ENCODE measurements at regions not wholly inside any gene's neighbourhood (a gene's known extent, or its start where the extent isn't known, plus 50 kb on each side); places are given as distances from the start of the nearest gene placed in this dataset.

DNA sequence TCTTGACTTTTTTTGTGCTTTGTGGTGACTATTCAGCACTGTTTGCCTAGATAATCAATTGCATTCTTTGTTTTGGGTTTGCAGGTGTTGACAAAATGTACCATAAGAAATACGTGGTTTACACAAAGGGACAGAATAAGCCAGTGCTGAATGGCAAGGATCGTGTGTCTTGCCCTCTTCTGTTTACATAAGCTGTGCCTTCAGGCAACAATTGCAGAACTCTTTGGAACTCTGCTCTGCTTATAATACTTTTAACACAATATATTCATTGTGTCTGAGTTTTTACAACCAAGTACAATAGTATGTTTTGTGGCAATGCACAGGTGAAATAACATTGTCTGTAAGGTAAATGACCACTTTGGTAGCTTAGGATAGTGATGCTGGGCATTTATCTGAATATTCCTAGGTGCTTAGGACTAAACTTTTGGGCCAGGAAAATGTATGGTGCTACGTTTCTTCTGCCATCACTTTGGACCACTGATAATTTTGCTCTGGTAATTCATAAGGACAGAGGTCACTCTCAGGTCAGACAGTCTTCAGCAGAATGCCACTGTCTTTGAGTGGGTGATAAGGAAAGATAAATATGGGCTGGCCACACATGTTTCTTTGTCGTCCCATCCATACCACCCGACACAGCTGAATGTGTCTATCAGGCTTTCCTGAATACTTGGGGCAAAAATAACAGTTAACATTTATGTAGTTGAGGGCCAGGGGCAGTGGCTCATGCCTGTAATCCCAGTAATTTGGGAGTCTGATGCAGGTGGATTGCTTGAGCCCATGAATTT lies 344.6 kb upstream of the IMPG1 start:
- no peak for DNase-seq (ENCODE audit: low read depth)

DNA sequence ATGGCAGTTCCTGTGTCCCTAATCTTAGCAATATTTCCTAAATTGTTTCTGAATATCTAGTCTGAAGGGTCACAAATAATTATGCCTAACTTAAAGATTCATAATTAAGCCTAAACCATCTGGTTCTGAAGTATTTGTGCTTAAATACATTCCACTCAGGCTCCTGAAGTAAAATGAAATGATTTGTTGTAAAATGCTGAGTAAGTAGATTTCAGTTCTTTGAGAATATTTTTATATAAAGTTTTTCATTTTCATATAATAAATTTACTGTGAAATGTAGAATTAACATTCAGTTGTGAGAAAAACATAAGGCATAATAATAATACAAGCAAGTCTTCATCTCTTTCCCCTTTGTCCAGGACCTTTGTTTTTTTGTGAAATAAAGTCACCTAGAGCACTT lies 330.6 kb upstream of the IMPG1 start:
- no peak for DNase-seq (ENCODE audit: low read depth)

DNA sequence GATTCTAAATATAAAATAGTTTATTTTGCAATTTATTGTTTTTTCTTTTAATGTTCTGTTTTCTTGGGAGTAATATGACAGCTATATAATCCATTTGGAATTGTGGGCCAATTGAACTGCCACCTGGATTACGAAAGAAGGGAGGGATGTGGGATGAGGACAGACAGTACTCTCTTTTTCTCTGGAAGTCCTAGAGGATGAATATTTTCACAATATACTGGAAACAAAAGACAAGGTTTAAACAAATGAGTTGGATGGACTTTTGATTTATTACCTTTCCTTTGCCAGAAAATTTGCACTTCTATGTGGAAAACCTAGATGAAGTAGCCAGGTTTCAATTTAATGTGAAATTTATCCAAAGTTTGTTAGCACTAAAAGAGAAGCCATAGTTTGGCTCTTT lies 325.5 kb upstream of the IMPG1 start:
- no peak for DNase-seq (ENCODE audit: low read depth)

DNA sequence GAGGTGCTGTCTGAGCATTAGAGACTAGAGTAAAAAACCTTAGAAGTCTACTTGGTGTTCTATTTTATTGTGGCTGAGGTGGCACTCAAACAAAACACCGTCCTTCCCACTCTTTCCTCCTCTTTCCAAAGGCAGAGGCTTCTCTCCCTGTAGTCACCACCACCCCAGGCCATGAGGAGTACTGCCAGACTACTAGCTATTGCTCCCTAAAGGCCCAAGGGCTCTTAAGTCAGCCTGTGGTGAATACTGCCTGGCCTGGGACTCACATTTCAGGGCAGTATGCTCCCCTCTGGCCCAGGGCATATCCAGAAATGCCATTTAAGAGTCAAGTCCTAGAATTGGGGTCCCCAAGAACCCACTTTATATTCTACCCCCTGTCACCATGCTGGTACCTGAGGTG lies 309.7 kb upstream of the IMPG1 start:
- DNase-seq (ENCODE audit: low read depth), result no peak

GRCh38 chr6:76381612-76382011 lies 309.1 kb upstream of the IMPG1 start:
- no peak for DNase-seq (ENCODE audit: low read depth)

DNA sequence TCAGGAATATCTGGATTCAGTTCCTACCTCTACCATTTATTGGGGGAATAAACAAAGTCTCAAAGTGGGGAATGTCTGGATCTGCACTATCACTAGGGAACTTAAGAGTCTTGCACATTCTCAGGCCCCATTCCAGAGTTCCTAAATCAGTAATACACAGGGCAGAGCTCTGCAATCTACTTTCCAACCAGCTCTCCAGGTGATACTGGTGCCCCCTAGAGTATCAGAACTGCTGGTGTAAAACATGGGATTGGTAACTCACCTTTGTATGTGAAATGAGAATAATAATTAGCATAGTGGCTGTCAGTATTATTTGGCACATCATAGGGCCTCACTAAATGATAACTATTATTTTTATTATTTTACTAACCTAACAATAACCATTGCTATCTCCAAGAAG lies 278.8 kb upstream of the IMPG1 start:
- DNase-seq (ENCODE audit: low read depth), result no peak

- no peak for DNase-seq (ENCODE audit: low read depth)
Measured at GRCh38 chr6:76347539-76347938, 275.1 kb upstream of the IMPG1 start.

- DNase-seq (ENCODE audit: low read depth), result no peak
Measured at GRCh38 chr6:76342611-76343160, 270.2 kb upstream of the IMPG1 start.

GRCh38 chr6:76330031-76330430 lies 257.6 kb upstream of the IMPG1 start:
- no peak for DNase-seq (ENCODE audit: low read depth)

DNA sequence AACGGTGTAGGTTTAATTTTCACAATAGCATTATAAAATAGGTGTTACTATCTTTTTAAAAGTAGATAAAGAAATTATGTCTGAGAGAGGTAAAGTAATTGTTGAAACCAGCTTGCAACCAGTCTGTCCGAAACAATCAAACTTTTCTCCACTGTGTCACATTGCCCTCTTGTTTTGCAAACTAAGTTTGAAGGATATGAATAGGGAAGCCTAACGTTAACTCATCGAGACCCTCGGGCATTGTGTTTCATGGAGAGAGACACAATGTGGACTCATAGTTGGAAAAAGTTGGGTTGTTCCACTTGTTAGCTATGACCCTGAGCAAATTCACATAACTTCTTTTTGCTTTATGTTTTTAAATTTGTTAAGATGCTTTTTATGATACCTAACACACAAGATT lies 254.4 kb upstream of the IMPG1 start:
- no peak for DNase-seq (ENCODE audit: low read depth)

Data from CMK (cell line).